GM21528 (cell line): ENCODE measurements at regions not wholly inside any gene's neighbourhood (a gene's known extent, or its start where the extent isn't known, plus 50 kb on each side); places are given as distances from the start of the nearest gene placed in this dataset.

Source experiments
- ATAC-seq: cut with Tn5 transposase; IDR thresholded peaks from one replicate; pipeline ENCODE4 v1.9.1; 2021; ENCODE audit warnings: mild to moderate bottlenecking, moderate library complexity; ENCODE audit not compliant: unreplicated experiment, low FRiP score

- no peak for ATAC-seq
These were observed 243.1 kb downstream of the AUH start for GRCh38 chr9:91118704-91119025.

DNA sequence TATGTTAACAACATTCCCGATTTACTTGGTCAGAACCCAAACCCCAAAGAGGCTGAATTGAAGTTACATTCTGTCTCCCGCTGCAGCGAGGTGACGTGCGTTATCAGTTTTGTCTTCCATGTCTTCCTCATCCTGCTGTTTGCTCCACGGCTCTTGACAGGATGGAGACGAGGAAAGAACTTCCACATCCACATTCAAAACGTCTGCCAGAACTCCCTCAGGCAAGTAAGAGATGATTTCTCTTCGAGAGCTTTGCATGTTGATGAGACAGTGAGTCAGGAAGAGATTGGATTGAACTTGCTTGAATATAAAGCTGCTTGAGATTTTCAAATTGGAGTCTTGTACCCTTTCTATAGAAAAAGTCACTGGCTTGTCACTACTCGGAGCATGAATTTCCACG, 242.6 kb downstream of the AUH start:
- no peak for ATAC-seq

GRCh38 chr9:91119679-91120078, 242.0 kb downstream of the AUH start:
- ATAC-seq = no peak

- no peak for ATAC-seq
These were observed 241.5 kb downstream of the AUH start for GRCh38 chr9:91120200-91120599.

DNA sequence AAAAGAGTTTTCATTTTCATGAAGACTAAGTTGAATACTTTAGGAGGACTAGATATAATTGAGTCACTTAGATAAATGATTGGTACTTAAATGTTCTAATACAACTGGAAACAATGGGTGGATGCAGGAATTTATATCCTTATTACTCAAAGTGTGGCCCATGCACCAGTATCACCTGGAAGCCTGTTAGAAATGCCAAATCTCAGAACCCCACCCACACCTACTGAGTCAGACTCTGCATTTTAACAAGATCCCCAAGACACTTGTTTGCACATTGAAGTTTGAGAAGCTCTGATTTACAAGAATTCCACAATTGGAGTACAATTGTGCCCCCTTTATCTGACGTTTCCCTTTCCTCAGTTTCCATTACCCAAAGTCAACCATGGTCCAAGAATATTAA, 239.0 kb downstream of the AUH start:
- ATAC-seq = no peak

GRCh38 chr9:91126761-91127445, 234.8 kb downstream of the AUH start:
- no peak for ATAC-seq

DNA sequence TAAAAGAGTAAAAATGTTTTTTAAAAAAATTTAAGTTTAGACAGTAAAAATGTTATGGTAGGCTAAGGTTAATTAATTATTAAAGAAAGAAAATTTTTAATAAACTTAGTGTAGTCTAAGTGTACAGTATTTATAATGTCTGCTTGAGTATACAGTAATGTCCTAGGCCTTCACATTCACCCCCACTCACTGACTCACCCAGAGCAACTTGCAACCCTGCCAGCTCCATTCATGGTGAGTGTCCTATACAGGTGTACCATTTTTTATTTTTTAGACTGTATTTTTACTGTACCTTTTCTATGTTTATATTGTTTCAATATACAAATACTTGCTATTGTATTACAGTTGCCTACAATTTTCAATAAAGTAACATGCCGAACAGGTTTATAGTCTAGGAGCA, 234.1 kb downstream of the AUH start:
- ATAC-seq = no peak

- ATAC-seq = no peak
These were observed 230.9 kb downstream of the AUH start for GRCh38 chr9:91130796-91131318.

DNA sequence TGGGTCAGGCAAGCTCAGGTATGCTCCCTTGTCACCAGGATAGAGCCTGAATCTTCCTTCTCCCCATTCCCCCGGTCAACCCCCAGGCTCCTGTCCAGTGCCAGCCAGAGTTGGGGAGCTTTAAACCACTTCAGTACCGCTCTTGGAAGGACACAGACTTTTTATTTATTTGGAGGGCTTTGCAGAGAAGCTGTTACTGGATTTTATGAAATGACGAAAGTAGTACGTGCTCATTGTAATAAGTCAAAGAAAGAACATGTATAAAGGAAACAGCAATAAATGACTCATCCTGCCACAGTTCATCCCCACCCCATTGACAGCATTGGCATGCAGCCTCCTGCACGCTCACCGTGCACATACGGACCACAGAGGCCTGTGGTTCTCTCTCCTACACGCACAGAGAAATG, 230.3 kb downstream of the AUH start:
- no peak for ATAC-seq

- no peak for ATAC-seq
These were observed 229.1 kb downstream of the AUH start for GRCh38 chr9:91132576-91133073.

- ATAC-seq = no peak
These were observed 227.1 kb downstream of the AUH start for GRCh38 chr9:91134608-91135007.

GRCh38 chr9:91137391-91137790, 224.3 kb downstream of the AUH start:
- ATAC-seq = no peak

DNA sequence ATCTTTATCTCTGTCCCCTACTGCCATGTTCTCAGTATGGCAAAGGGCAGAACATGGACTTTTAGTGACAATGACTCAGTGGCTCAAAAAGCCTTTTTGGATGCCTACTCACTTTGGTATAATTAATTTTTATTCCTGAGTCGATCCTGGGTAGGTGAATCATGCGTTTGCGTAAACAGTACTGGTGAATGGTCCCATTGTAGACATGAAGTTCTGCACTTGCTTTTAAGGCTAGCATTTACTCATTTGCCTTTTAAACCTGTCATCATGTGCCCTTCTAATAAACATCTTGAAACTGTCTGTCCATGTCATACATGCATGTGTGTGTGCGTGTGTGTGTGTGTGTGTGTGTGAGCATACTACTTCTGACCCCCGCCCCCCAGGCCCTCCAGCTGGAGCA, 223.0 kb downstream of the AUH start:
- no peak for ATAC-seq

DNA sequence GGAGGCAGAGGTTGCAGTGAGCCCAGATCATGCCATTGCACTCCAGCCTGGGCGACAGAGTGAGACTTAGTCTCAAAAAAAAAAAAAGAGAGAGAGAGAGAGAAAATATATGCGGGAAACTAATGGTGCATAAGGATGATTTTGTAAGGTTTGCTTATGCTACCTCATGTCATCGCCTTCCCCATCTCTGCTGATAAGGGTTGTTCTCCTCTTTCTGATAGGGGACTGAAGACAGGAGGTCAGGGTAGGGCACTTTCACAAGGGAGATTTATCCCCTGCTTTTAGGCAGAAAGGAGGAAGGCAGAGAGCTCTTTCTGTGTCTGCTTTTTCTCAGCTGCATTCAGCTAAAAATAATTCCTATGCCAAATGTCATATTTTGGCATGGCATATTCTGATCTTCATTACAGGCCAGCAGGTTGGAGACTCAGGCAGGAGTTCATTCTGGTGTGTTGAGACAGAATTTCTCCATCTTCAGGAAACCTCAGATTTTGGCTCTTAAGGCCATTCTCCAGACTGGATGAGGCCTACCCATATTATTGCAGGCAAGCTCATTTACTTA, 220.2 kb downstream of the AUH start:
- ATAC-seq = no peak

DNA sequence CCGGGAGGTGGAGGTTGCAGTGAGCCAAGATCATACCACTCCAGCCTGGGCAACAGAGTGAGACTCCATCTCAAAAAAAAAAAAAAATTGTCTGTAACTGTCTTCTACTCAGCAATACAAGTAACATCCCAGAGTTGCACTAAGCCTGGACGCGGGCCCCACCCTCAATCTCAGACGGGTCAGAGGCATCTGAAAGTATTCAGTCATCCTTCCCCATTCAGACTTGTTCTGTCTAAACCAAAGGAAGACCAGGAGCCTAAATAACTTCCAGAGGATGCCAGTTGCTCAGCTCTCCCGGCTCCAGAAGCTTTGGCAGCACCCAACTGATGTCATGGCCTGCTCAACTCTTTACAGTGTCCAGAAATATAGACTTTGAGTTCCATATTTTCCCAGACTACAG, 218.6 kb downstream of the AUH start:
- ATAC-seq = no peak

- ATAC-seq = no peak
These were observed 218.1 kb downstream of the AUH start for GRCh38 chr9:91143642-91144041.

GRCh38 chr9:91144769-91145168, 216.9 kb downstream of the AUH start:
- no peak for ATAC-seq

- no peak for ATAC-seq
These were observed 216.2 kb downstream of the AUH start for GRCh38 chr9:91145496-91145895.

DNA sequence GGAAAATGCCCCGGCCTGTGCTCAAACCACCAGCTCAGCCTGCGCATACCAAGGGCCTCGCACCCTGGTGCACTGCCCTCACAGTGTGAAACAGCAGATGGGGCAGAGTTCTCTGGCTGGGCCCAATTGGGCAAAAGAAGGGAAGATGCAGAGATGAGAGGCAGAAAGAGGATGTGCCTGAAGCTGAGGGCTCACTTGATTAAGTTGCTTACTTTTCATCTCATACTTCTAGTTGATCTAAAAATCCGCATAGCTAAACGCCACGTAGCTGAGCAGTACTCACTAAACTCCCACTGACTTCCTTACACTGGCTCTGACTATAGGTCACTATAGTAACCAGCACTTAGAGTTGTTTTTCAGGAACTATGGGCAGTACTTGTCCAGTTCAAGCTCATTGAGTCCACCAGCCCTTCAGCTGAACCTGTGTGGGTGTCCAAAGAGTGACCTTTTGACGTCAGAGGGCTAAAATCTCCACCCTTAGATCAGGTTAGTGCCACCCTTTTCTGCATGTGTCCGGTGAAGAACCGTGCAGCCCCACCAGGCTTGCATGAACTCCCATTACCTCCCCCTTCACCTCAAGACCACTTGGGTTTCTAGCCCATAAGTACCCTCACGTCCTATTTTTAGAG, 215.2 kb downstream of the AUH start:
- ATAC-seq = no peak

DNA sequence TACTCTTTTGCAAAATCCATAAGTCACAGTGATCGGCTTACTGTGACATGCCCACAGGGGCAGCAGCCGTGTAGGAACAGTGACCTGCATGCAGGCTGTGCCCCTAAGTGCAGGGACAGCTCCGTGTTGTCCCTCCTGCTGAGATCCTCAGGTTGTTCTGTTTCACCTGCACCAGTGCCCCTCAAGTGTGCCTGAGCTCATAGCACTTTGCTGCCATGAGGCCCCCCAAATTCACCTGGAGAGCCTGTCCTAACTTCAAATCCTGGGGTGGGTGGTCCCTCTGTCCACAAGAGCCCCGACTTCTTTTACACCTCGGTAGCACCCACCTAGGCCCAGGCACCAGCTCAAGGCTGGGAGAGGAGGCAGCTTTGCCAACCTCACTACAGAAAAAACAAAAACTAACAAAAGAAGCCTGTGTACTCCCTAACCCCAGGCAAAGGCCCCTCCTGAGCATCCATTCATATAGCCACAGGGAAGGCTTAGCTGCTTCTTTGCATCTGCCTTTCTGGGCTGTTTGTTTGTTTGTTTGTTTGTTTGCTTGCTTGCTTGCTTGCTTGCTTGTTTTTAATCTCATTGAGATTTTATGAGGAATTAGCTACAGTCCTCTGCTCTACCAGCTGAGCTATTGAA, 214.5 kb downstream of the AUH start:
- ATAC-seq = no peak

DNA sequence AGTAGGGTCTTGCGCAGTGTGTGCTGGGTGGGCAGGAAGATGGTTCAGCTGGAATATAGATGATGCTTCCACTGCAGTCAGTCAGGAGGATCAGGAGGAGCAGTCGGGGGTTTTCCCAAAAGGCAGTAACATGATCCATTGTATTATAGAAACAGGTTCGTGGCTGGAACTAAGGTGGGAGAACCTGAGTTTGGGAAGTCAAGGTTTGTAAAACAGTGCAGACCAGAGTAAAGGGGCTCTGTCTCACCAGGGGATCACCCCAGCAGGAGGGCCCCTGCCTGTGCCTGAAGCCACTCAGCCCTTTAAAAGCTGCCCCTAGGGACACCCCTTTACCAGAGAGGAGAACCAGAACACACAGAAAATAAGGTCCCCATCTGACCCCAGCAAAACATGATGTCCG, 213.4 kb downstream of the AUH start:
- ATAC-seq = no peak
